CD4-positive, alpha-beta T cell treated with Interleukin-4 for 1 hour (primary cell): ENCODE measurements at regions not wholly inside any gene's neighbourhood (a gene's known extent, or its start where the extent isn't known, plus 50 kb on each side); places are given as distances from the start of the nearest gene placed in this dataset.

ENCODE experiments used
- DNase-seq, 2 donors: peaks; one replicate each; pipeline ENCODE4 v3.0.0-alpha.2; 2020 to 2022

DNA sequence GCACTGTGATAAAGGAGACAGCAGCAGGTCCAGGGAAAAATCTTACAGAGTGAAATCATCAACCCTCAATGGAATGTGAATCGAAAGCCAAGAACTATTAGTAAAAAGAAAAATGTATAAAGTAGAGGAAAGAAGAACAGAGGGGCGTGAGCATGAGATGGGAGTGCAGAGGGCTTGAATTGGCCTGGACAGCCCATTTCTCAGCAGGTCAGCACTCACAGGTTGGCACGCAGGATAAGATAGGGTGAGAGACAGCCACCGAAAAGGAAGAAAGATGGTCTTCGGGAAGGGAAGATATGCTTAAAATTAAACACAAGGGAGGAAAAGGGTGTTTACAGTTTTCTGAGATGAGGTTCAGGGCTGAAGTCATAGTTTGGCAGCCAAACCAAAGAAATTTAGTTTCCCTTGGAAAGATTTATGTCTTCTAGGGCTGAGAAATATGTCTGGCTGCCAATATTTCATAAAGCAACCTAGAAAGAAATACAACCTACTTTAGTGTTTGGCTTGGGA is 524.7 kb downstream of the SPATA31D1 start:
- DNase-seq = no peak

DNA sequence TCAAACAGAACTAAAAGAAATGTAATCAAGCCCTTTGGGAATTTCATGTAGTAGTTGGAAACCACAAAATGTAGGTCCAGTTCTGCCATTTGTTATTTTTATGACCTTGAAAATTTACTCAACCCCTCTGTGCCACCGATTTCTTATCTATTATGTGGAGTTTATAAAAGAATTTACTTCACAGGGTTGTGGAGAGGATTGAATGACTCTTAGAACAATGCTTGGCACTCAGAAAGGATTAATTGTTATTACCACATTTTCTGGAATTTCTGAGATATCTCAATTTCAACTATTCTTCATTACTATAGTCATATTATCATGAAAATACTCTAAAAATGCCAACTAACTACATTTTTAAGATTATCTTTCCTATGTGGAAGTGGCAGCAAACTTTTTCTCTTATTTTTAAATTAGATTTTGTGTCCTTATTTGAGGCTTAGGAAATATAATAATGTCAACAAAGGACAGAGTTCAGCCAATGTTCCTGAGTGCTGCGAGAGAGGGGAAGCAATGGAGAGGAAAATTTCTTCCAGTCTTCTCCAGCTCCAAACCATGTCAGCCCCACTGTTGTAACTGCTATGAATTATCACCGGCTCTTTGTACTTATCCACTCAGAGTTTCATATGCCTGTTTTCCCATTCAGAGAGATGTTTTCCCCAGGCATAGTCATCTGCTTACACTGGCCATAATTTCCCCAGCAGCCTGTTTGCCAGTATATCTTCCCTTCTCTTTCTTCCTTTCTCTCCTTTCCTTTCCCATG is 525.6 kb downstream of the SPATA31D1 start:
- DNase-seq = no peak

DNA sequence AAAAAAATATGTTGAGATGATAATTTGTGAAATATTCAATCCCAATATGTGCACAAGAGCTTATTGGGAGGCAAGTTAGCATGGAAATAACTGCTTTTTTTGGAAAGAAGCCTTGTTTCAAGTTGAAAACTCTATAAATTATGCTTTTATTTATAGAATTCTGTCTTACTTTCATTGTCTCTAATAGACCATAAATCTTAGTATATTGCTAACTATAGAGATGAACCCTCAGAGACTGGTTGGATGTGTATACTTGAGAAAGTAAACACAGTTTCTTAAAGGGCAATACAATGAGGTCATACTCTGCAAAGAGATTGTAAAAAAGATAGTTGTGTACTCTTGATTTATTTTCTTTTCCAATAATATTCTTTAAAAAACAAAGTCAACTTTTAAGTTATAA is 530.3 kb downstream of the SPATA31D1 start:
- DNase-seq = no peak

DNA sequence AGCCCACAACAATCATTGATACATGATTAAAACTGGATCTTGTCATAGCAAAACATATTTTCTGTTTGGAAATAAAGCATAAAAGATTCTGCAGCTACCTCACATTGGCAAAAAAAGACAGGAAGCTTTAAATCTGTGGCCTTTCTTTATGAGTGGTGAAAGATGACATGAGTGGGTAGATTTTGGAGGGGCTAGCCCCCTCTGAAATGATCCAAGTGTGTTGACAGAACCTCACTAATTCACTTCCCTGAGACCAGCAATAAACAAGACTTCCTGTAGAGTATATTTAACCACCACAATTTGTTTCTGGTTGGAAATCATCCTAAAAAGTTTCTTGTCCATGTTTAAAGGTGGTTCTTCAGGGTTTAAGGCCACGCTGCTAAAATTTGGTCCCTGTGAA is 530.8 kb downstream of the SPATA31D1 start:
- no peak for DNase-seq

DNA sequence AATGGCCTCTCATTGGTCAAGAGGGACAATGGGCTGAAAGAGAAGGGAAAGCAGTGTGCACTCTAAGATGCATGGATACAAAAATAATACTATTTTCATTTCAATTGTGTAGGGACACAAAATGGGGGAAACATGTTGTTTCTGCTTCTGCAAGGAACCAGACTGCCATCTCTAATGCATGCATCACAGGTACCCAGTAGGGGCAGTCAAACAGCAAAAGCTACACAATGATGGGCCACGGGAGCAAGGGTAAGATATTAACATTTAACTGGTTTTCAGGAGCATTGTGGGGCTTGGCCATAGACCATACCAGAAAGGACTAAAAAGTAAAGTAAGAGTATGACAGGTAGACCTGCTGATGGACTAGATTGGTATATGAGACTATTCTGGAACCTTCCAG is 535.8 kb downstream of the SPATA31D1 start:
- DNase-seq = no peak

DNA sequence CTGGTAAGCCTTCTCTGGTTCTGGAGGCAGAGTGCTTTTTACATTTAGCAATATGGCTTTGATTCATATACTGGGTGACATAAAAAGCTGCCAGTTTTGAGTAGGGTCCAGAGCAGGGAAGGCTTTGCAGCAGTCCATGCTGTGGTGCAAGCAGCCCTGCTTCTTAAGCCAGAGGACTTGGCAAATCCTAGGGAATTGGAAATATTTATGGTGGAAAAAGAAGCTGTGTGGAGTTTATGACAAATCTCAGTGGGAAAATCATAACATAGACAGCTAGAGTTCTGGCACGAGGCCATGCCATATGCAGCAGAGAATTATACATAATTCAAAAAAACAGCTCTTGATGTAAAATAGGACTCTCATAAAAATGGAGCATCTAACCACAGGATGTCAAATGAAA is 536.4 kb downstream of the RASEF start:
- no peak for DNase-seq

DNA sequence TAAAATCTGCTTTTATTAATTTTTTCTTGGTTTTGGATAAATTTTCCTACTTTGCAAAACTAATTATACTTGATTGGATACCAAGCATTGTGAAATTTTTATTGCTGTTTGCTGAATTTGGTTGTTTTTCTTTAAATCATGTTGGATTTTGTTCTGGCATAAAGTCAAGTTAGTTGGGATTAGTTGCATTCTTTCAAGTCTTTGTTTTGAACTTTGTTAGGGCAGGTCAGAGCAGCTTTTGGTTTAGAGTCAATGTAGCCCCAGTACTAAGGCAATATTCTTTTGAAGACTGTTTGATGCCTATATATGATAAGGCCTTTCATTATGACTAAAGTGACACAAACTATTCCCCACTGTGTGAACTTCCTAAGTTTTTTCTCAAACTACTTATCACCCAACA is 531.1 kb downstream of the RASEF start:
- DNase-seq = no peak

DNA sequence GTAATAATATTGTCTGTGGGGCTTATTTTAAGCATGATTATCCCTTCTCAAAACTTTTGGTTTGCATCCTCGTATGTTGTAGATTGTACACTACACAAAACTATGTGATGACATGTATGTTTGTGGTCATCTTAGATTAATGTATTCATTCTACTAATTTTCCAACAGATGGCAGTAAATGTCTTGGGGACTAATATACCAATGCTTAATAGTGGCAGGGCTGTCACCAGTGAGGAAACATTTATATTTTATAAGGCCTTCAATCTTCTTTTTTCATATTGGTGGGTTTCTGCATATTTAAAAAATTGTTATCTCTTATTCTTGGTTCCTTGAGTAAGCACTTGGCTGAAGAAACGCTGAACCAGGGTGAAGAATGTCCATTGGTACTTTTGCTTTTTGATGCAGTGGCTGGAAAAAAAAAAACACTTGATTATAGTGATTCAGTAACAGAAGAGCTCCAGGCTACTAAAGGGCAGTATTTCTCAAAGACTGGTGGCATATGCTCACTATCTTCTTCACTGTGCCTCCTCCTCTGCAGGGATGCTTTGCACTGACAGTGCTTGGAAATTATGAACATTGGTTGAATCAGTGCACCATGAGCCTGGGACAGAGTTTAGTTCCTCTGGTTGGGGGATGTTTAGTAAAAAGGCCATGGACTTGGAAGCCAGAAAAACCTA is 530.3 kb downstream of the RASEF start:
- DNase-seq = no peak

DNA sequence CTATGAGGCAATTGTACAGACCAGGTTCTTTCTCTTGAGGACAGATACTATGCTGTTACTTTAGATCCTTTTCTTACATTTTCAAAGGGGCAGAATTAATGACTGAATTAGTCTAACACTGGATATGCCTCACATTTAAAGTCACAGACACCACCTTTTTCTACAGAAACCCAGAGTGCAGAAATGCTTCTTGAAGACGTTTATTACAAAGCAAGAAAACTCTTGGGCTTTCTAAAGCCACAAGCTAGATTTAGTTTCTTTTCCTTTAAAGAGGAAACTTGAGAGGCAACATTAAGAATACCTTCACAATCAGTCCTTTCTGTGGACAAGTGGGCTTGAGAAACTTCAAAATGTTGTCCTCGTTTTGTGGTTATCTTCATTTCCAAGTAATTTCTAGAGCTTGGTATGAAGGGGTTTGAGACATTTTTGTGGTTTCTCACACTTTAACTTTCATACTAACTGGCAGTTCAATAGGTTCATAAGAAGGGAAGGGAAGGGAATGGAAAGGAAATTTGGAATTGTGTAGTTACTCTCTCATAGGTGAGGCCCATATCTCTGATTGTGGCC is 527.4 kb downstream of the RASEF start:
- DNase-seq = no peak

DNA sequence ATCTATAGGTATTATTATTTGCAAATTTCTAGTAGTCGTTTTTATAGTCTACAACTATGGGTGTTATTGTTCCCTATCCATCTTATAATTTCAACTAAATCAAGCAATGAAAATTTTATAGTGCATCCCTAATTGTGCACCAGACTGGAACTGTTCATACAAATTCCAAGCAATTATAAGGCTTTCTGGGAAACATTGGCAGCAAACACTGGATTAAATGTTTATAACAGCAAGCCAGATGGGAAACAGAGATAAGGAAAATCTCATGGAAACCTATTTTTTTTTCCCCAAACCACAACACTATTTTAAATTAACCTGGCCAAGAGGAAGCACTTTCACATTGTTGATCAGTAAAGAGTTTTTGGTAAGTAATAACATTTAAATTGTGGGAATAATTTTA is 524.3 kb downstream of the RASEF start:
- DNase-seq = no peak

DNA sequence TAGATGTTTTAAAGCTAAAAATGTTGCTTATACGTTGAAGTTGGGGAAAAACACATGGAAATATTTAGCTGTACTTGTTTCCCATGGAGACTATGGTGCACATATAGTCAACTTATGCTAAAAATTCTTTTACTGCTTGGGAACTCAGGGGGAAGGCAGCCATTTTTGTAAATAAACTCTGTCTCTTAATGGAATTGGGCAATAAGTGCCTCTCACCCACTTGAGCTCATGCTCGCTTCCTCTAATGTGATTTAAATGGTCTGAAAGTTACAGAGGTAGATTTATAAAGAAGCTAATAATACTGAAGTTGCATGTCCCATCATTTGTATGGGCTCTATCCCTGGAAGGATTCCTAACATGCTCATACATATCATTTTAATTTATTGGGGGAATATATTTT is 523.8 kb downstream of the RASEF start:
- no peak for DNase-seq

DNA sequence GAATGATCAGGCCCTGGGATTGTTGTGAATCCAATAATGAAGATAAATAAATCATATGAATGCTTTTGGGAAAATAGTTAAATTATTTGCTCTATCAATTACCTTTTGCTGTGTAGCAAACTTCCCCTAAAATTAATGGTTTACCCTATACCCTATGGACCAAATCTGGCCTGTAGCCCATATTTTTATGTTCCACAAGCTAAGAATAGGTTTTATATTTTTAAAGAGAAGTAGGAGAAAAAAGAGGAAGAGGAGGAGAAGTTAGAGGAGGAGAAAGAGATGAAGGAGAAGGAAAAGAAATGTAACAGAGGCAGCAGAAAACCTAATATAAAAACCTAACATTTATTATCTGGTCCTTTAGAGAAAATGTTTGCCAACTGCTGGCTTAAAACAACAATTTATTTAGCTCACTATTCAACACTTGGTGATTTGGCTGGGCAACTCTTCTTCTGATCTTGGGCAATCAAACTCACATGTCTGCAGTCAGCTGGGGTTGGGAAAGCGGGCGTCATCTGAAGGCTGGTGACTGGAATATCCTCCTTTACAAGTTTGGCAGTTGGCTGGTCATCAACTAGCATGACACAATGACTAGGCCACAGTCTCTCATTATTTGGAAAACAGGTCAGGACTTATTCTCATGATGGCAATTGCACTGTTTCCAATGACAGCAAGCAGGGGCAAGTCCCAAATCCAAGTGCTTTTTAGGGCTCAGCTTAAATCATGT is 522.9 kb downstream of the RASEF start:
- peak in 1 of 2 donors; percentile 15 for DNase-seq

DNA sequence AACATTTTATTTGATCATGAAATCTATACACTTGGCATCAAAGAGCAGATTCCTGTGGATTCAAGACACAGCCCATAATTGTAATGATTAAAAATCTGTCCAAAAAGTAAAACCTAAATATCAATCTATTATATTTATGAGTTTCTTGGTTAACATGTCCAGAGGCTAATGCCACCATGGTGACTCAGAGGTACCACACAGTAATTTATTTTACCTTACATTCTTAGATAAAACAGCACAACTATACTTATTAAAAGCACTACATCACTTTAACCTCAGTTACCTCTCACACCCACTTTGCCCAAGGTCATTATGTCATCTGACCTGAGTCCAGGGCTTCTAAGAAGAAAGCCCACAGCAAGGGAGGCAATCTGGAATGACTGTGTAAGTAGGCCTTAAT is 519.2 kb downstream of the RASEF start:
- no peak for DNase-seq

DNA sequence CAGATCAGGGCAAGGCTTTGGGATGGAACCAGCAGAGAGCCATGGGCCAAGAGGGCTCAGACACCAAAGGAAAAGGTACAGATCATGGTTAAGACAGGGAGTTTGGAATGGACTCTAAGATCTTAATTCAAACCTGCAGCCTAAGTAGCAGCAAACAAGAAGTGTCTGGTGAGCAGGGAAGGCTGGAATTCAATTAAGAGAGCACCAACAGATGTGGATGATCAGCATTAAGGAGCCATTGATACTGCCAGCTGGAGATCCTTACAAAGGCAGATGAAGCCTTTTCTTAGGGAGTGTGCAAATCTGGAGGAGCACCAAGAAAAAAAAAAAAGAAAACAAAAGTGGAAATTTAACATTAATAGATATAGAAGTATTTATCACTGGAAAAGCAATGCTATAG is 516.8 kb downstream of the RASEF start:
- no peak for DNase-seq

DNA sequence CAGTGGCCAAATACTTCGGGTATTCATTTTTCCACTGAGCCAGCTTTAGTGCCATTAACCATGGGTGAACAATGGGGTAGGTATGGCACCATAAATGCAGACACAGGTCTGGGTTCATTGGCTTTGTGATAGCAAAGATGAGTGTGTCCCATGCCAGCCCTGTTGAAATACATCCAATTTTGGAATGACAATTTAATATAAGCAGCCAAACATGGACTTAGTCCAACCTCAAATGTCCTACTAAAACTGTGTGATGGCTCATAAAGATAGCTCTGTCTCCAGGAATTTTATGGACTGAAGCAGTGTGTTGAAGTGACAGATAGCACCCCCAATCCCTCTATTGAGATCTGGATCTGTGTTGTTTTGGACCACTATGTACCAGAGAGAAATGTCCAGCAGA is 514.9 kb downstream of the RASEF start:
- DNase-seq = no peak

DNA sequence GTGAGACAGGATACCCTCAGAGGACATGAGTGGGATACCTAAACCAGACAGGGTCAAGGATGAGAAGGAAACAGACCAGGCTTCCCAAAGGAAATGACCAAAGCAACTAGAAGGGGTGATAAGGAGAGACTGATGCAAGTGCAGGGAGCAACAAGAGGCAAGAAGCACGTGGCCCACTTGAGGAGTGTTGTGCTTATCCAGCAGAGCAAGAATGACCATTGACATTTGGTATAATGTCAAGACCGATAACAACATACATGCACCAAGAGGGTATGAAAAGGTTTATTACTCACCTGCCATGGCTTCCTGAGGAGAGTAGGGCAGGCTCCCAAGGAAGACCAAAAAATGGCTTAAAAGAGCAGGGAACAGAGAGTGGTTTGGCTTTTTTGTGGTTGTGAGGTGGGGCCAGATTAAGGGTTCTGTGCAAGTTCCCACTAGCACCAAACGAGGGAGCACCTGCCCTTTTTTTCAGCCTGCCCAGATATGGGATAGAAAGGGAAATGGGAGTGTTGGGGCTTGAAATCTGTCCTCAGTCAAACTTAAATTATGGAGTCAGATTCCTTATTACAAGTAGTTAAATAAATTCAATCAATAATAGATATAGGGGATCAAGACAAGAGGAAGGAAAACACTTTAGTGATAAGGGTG is 513.6 kb downstream of the RASEF start:
- DNase-seq = no peak

DNA sequence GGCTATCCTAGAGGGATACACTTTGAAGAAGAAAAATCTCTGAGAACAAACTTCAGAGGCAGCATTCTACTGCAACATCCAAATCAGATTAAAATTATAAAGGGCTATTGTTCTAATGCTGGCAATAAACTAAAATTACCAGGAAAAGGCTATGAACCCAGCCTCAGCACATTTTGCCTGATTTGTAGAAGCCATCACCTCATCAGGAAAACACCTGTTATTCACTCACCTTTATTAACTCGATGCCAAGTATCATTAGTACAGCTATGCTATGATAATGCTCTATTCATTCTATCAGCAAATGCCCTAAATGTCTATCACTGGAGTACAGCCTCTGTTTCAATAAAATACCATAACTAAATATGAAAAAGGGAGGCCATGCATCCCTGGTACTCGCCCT is 510.2 kb downstream of the RASEF start:
- DNase-seq = no peak

DNA sequence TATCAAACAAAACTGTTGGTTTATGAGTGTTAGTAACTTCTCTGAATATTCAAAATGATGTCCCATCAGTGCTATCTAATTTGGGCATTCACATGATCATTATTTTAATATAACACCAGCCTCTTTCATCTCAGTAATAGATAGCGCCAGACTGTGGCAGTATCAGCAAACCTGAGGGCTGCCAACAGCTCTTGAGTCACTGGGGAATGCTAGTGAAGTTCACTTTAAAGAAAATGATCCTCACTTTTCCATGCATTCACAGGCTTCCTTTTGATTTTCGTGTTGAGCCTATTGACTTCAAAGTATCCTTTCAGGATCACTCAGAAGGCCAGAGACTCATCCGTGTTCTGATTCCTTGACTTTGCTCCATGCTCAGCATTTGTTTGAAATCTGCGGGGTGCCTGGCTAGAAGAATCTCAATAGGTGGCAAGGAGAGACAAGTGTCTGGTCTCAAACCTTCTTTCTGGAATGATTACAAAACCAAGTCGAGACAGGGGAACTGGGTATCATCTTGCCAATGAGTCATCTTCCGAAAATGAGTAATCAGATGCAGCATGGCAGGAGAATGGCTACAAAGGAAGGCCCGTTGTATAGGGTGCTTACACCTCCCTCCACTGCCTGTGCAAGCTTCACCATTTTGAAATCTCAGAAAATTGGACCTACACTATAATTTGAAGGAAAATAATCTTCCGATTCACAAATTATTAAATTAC is 509.1 kb downstream of the RASEF start:
- DNase-seq = no peak

DNA sequence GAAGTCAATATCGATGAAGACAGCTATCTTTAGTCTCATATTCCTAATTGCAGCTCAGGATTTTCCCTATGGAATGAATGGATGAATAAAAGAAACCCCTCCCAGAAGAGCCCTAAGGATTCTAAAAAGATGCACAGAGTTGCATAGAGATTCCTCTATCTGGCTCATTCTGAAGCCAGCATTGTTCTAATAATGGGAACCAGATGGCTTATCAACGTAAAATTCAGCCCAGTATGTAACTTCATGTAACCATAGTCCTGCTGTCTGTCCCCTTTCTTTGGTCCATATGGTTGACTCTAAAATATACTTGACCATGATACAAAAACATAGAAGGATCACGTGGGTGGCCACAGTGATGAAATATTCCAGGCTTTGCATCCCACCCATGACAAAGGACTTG is 508.6 kb downstream of the RASEF start:
- no peak for DNase-seq

DNA sequence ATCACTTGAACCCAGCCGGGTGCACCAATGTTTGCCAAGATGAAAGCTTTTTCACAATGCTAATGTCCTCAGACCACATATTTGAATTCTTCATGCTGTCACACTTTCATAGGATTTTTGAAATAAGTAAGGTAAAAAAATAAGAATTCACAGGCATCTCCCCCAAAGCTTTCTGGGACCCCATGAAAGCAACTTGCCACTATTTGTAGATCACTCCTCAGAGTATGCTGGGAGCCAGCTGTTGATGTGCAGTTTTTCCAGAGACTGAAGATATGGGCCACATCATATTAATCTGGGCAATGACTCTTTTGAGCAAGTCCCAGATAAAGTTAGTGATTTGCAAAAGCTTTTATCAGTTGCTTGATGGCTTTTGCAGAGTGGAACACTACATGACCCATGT is 507.9 kb downstream of the RASEF start:
- no peak for DNase-seq

DNA sequence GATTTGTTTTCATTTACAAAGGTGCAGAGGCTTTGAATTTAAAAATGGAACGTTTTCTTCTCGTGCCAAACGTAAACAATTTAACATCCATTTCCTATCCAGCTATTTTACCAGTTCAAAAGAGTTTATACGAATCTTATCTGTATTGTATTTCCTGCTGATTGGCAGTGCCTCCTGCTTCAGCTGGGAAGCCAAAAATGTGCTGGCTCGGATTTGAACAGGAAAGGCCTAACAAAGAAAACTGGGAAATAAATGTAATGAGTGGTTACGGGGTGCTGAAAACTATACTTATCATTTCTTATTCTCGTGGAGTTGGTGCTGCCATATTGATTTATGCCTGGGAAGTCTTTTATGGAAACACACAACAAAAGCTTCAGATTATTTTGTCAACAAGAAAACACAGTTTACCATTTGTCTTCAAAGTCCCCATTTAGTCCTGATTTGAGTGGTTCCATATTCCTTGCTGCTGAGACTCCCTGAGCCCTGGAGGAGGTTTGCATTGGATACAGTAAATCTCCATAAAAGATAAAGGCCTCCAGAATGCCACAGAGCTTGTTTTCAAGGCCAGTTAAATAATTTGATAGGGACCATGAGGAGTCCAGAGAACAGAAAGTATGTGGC is 507.4 kb downstream of the RASEF start:
- no peak for DNase-seq

DNA sequence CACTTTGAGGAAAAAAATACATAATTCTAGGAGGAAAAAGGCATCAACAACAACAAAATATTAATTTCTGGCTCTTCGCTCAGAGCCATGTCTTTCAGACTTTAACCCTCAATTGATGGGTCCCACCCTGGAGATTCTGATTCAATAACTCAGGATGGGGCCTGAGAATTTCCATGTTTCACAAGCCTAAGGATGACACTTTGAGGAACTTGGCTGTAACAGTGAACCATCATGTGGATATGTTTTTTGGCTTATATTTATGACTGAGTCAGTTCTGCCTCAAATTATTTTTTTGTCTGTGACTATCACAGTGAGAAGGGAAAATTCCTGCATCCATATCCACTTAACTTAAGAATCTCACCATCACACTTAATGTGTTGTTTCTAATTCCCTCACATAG is 504.6 kb downstream of the RASEF start:
- DNase-seq = no peak
